Tibial nerve (tissue), 4 donors: ENCODE measurements at regions not wholly inside any gene's neighbourhood (a gene's known extent, or its start where the extent isn't known, plus 50 kb on each side); places are given as distances from the start of the nearest gene placed in this dataset.

Experiments
- DNase-seq, 2 donors: peaks; one replicate each; pipeline ENCODE4 v3.0.0-alpha.2; 2019; ENCODE audit warnings: low spot score in 2 of 2
- H3K27ac ChIP-seq, 4 donors: fragments of 200-600 bp; sonication (generic) in 3 of 4; one replicate each; pipeline ENCODE4 v1.5.1; 2017 to 2019; ENCODE audit warnings: mild to moderate bottlenecking in 1 of 4
- H3K27me3 ChIP-seq, 2 donors: fragments of 200-600 bp; sonication (generic) in 1 of 2; one replicate each; pipeline versions ENCODE4 v1.5.1 to v1.6.0; 2017 to 2019
- H3K36me3 ChIP-seq, 3 donors: fragments of 200-600 bp; sonication (generic); one replicate each; pipeline ENCODE4 v1.5.1; 2018 to 2019
- H3K4me1 ChIP-seq, 4 donors: fragments of 200-600 bp; sonication (generic) in 3 of 4; one replicate each; pipeline ENCODE4 v1.5.1; 2017 to 2019
- H3K4me3 ChIP-seq, 4 donors: fragments of 200-600 bp; sonication (generic) in 3 of 4; one replicate each; pipeline ENCODE4 v1.5.1; 2017 to 2019; ENCODE audit warnings: mild to moderate bottlenecking in 1 of 4, moderate library complexity in 1 of 4
- H3K9me3 ChIP-seq, 4 donors: fragments of 200-600 bp; sonication (generic) in 3 of 4; one replicate each; pipeline ENCODE4 v1.5.1; 2017 to 2019
- CTCF ChIP-seq, 5 experiments: fragments of 200-600 bp in 3 of 5; fragments of 450-650 bp in 2 of 5; sonication (generic) in 3 of 5; IDR thresholded peaks; one replicate each; pipeline ENCODE4 v1.5.1; 2016 to 2019; ENCODE audit warnings: antibody characterized with exemption in 5 of 5, mild to moderate bottlenecking in 3 of 5, moderate library complexity in 2 of 5
- EP300 ChIP-seq, 2 donors: sonication (generic); formaldehyde crosslinking; IDR thresholded peaks; one replicate each; pipeline ENCODE4 v1.6.1; 2017; ENCODE audit warnings: antibody characterized with exemption in 2 of 2, mild to moderate bottlenecking in 1 of 2
- POLR2A ChIP-seq, 2 donors: fragments of 450-650 bp; IDR thresholded peaks; one replicate each; pipeline ENCODE4 v1.6.1; 2017; ENCODE audit warnings: antibody characterized with exemption in 2 of 2, mild to moderate bottlenecking in 2 of 2, moderate library complexity in 2 of 2
- WGBS, 2 donors: methylation state at CpG; one replicate each; pipeline ENCODE4 v1.1.5; 2018; 5-methylcytosine and 5-hydroxymethylcytosine counted together

GRCh38 chr6:90386399-90387382, 90.0 kb upstream of the BACH2 start:
- H3K4me1 ChIP-seq: no peaks in the 10 kb centered on the region
- no peak overlapping the region for H3K4me3 ChIP-seq
- H3K27me3 ChIP-seq: no peaks in the 10 kb centered on the region
- H3K9me3 ChIP-seq: no peaks in the 10 kb centered on the region
- no peak overlapping the region for H3K27ac ChIP-seq
- no peak for DNase-seq
- H3K36me3 ChIP-seq: no peaks in the 10 kb centered on the region
- WGBS, 2 donors: 39 to 46% methylated on average over 10 of the region's 10 CpGs
- TF ChIP-seq CTCF (IDR thresholded peaks at IDR 0.05) (no peak), POLR2A (IDR thresholded peaks at IDR 0.05) (no peak), EP300 (IDR thresholded peaks at IDR 0.05) (no peak)

DNA sequence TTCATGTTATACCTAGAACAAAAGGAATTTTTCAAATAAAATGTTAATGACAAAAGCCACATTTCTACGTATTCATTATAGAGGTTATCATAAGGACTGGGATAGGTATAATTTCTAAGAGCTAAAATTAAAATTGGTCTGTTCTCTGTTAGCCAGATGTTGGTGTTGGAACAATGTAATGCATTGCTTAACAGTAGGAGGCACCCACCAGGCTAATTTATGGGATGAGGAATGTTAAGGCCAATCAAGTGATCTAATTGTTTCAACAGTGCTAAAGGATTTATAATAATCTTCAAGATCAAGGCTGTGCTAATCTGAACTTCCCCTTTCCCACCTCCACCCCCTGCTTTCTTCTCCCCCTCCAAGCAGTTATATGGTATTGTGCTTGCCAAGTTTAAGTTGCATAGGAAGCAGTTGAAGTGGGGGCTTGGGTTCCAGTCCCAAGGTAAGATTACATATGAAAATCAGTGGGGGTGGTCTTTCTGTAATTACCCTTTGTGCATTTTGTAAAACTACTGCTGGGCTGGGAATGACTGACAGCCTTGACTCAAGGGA, 89.2 kb upstream of the BACH2 start:
- Histone ChIP-seq H3K4me3 (no peak overlapping the region), H3K4me1 (no peaks in the 10 kb centered on the region), H3K27me3 (no peaks in the 10 kb centered on the region), H3K27ac (no peak overlapping the region), H3K9me3 (no peaks in the 10 kb centered on the region), H3K36me3 (no peaks in the 10 kb centered on the region)
- 89 to 95% methylated on average over 1 of the region's 1 CpG for WGBS, 2 donors
- TF ChIP-seq EP300 (IDR thresholded peaks at IDR 0.05): no peak
- TF ChIP-seq POLR2A (IDR thresholded peaks at IDR 0.05): no peak
- TF ChIP-seq CTCF (IDR thresholded peaks at IDR 0.05): no peak
- DNase-seq: no peak

DNA sequence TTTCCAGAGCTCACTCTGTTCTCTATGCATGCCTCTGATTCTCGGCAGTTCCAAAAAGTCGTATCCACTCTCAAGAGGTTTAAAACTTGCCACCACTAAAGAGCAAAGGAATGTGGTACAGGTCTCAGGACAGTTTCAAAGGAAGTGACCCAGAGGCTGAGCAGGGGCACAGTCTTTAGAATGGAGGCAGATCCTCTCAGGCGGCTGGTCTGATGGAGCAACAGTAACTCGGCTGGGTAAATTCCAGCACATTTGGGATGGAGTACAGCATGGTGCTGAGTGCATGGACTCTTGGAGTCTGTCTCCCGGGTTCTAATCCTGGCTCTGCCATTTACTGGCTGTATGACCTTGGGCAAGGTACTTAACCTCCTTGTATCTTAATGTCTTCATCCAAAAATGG, 88.1 kb upstream of the BACH2 start:
- H3K27ac ChIP-seq: no peak overlapping the region
- no peaks in the 10 kb centered on the region for H3K27me3 ChIP-seq
- H3K4me3 ChIP-seq: no peak overlapping the region
- H3K9me3 ChIP-seq: no peaks in the 10 kb centered on the region
- TF ChIP-seq POLR2A (IDR thresholded peaks at IDR 0.05): no peak
- TF ChIP-seq CTCF (IDR thresholded peaks at IDR 0.05): no peak
- no peak for TF ChIP-seq EP300 (IDR thresholded peaks at IDR 0.05)
- H3K4me1 ChIP-seq: no peaks in the 10 kb centered on the region
- no peaks in the 10 kb centered on the region for H3K36me3 ChIP-seq
- DNase-seq: no peak
- WGBS, 2 donors: 72 to 77% methylated on average over 5 of the region's 5 CpGs

- Histone ChIP-seq H3K36me3 (no peaks in the 10 kb centered on the region), H3K27ac (no peak overlapping the region), H3K4me3 (no peak overlapping the region), H3K9me3 (no peaks in the 10 kb centered on the region), H3K4me1 (no peaks in the 10 kb centered on the region), H3K27me3 (no peaks in the 10 kb centered on the region)
- WGBS, 2 donors: 55 to 60% methylated on average over 5 of the region's 5 CpGs
- TF ChIP-seq CTCF (IDR thresholded peaks at IDR 0.05): no peak
- TF ChIP-seq EP300 (IDR thresholded peaks at IDR 0.05): no peak
- no peak for TF ChIP-seq POLR2A (IDR thresholded peaks at IDR 0.05)
- DNase-seq: no peak
Observed at GRCh38 chr6:90383196-90383822, 86.7 kb upstream of the BACH2 start.

DNA sequence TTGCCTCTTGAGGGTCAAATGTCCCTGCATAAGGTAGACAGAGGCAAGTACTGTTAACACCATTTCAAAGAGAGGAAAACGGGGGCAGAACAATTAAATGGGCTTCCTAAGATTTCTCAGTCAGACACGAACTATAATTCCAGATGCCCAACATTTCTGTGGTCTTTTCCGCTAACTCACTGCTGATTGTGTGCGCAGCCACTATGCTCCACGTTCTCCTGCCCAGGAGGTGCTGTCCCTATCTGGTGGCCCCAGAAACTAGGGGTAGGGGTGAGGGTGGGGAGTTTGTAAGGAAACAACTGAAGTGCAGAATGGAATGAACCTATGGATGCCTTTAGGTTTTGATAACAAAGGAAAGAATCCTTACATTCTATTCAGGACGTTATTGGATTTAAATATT, 86.1 kb upstream of the BACH2 start:
- Histone ChIP-seq H3K36me3 (no peaks in the 10 kb centered on the region), H3K27me3 (no peaks in the 10 kb centered on the region), H3K4me1 (no peaks in the 10 kb centered on the region), H3K4me3 (no peak overlapping the region), H3K27ac (no peak overlapping the region), H3K9me3 (no peaks in the 10 kb centered on the region)
- TF ChIP-seq EP300 (IDR thresholded peaks at IDR 0.05) (no peak), CTCF (IDR thresholded peaks at IDR 0.05) (no peak), POLR2A (IDR thresholded peaks at IDR 0.05) (no peak)
- 54 to 57% methylated on average over 6 of the region's 6 CpGs for WGBS, 2 donors
- DNase-seq: no peak
